ENCODE measurements at regions not wholly inside any gene's neighbourhood (a gene's known extent, or its start where the extent isn't known, plus 50 kb on each side); places are given as distances from the start of the nearest gene placed in this dataset.

GRCh38 chr22:48824712-48825651 lies 1002.7 kb downstream of the BRD1 start:
- no peak overlapping the region for H3K4me3 ChIP-seq (ENCODE audit: low read length)
- no peaks in the 10 kb centered on the region for H3F3A ChIP-seq (ENCODE audit: low read length, unreplicated experiment)
- H3K27ac ChIP-seq (ENCODE audit: low read length): no peak overlapping the region
- TF ChIP-seq EZH2 (IDR thresholded peaks at IDR 0.05; ENCODE audit: low read length, unreplicated experiment): no peak
- TF ChIP-seq EZH2phosphoT487 (IDR thresholded peaks at IDR 0.05; ENCODE audit: borderline replicate concordance, low read length): no peak
- TF ChIP-seq, protein P1, sequence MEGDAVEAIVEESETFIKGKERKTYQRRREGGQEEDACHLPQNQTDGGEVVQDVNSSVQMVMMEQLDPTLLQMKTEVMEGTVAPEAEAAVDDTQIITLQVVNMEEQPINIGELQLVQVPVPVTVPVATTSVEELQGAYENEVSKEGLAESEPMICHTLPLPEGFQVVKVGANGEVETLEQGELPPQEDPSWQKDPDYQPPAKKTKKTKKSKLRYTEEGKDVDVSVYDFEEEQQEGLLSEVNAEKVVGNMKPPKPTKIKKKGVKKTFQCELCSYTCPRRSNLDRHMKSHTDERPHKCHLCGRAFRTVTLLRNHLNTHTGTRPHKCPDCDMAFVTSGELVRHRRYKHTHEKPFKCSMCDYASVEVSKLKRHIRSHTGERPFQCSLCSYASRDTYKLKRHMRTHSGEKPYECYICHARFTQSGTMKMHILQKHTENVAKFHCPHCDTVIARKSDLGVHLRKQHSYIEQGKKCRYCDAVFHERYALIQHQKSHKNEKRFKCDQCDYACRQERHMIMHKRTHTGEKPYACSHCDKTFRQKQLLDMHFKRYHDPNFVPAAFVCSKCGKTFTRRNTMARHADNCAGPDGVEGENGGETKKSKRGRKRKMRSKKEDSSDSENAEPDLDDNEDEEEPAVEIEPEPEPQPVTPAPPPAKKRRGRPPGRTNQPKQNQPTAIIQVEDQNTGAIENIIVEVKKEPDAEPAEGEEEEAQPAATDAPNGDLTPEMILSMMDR (conservative IDR thresholded peaks at IDR 0.05; ENCODE audit: low read depth, low read length): no peak
- H3K27me3 ChIP-seq (ENCODE audit: low read length): no peaks in the 10 kb centered on the region
- no peaks in the 10 kb centered on the region for H3K9me3 ChIP-seq (ENCODE audit: low read length)
- DNase-seq: no peak
- H3K4me1 ChIP-seq (ENCODE audit: insufficient read depth, low read length): no peaks in the 10 kb centered on the region
- H3K4me2 ChIP-seq (ENCODE audit: low read length): no peak overlapping the region
- ChIA-PET POLR2A (ENCODE audit: unreplicated experiment) (no interaction called here), CTCF (no interaction called here)
- no peaks in the 10 kb centered on the region for H3K79me2 ChIP-seq (ENCODE audit: low read length)
- no peaks in the 10 kb centered on the region for H3K36me3 ChIP-seq (ENCODE audit: low read depth, low read length)
- no peaks in the 10 kb centered on the region for H4K20me1 ChIP-seq (ENCODE audit: low read length)
- no peaks in the 10 kb centered on the region for H3K9me2 ChIP-seq (replicated peaks; ENCODE audit: low read length)
- H2AFZ ChIP-seq (ENCODE audit: low read length): no peak overlapping the region
- no peak overlapping the region for H3K9ac ChIP-seq (ENCODE audit: low read length)
- ATAC-seq: no peak
- BruUV-seq (replicated peaks): no TSS peak
- intact Hi-C loops (cut with micrococcal nuclease): no loop called here

DNA sequence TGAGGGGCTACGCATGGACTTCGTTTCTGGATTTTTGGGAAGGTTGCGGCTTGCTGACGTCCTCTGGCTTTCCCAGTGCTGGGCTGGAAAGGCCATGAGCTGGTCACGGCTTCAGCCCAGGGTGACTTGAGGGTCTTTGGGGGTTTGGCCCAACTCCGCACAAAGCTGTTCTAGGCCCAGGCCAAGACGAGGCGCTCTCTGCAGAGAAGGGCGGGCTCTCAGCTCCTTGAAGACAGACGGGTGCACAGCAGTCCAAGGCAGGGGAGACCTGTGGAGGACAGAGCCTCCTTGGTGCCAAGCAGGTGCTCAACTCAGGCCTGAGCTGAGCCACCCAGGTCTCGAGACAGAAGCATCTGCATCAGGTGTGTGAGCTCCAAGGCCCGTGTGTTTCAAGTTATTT lies 1003.7 kb downstream of the BRD1 start:
- H3K4me1 ChIP-seq (ENCODE audit: insufficient read depth, low read length): no peaks in the 10 kb centered on the region
- H3K79me2 ChIP-seq (ENCODE audit: low read length): no peaks in the 10 kb centered on the region
- no peaks in the 10 kb centered on the region for H4K20me1 ChIP-seq (ENCODE audit: low read length)
- CTCF ChIA-PET: no interaction called here
- ATAC-seq: no peak
- no peaks in the 10 kb centered on the region for H3K9me2 ChIP-seq (replicated peaks; ENCODE audit: low read length)
- no peak overlapping the region for H3K4me3 ChIP-seq (ENCODE audit: low read length)
- no peaks in the 10 kb centered on the region for H3K27me3 ChIP-seq (ENCODE audit: low read length)
- no peaks in the 10 kb centered on the region for H3K36me3 ChIP-seq (ENCODE audit: low read depth, low read length)
- no TSS peak for BruUV-seq (replicated peaks)
- no peak overlapping the region for H3K9ac ChIP-seq (ENCODE audit: low read length)
- H3K9me3 ChIP-seq (ENCODE audit: low read length): no peaks in the 10 kb centered on the region
- H2AFZ ChIP-seq (ENCODE audit: low read length): no peak overlapping the region
- H3F3A ChIP-seq (ENCODE audit: low read length, unreplicated experiment): no peaks in the 10 kb centered on the region
- TF ChIP-seq EZH2 (IDR thresholded peaks at IDR 0.05; ENCODE audit: low read length, unreplicated experiment) (no peak), EZH2phosphoT487 (IDR thresholded peaks at IDR 0.05; ENCODE audit: borderline replicate concordance, low read length) (no peak)
- TF ChIP-seq, protein P1 (conservative IDR thresholded peaks at IDR 0.05; ENCODE audit: low read depth, low read length): no peak
- no peak overlapping the region for H3K27ac ChIP-seq (ENCODE audit: low read length)
- intact Hi-C loops (cut with micrococcal nuclease): no loop called here
- no peak for DNase-seq
- POLR2A ChIA-PET (ENCODE audit: unreplicated experiment): no interaction called here
- no peak overlapping the region for H3K4me2 ChIP-seq (ENCODE audit: low read length)

Measured in PC-3 (cell line).